Mesothelial cell of epicardium (in vitro differentiated cells): ENCODE measurements at regions not wholly inside any gene's neighbourhood (a gene's known extent, or its start where the extent isn't known, plus 50 kb on each side); places are given as distances from the start of the nearest gene placed in this dataset.
A peak's percentile ranks its signal among the peaks of the same experiment; 100 is the strongest.

ENCODE experiments used
- DNase-seq, 2 experiments: peaks; one replicate each; pipeline ENCODE4 v3.0.0; 2021; ENCODE audit warnings: low spot score in 2 of 2; ENCODE audit not compliant: unreplicated experiment in 2 of 2
- H3K27ac Mint-ChIP-seq: 2 replicates; pipeline ENCODE4 v1.8.0; 2021; ENCODE audit warnings: mixed read lengths
- H3K27me3 Mint-ChIP-seq: 2 replicates; pipeline ENCODE4 v1.8.0; 2021; ENCODE audit warnings: low read depth, mixed read lengths
- H3K36me3 Mint-ChIP-seq: 2 replicates; pipeline ENCODE4 v1.8.0; 2021; ENCODE audit warnings: mixed read lengths
- H3K4me1 Mint-ChIP-seq: 2 replicates; pipeline ENCODE4 v1.8.0; 2021; ENCODE audit warnings: mixed read lengths
- H3K4me3 Mint-ChIP-seq: 2 replicates; pipeline ENCODE4 v1.8.0; 2021; ENCODE audit warnings: mild to moderate bottlenecking, moderate library complexity, mixed read lengths
- H3K9me3 Mint-ChIP-seq: 2 replicates; pipeline ENCODE4 v1.8.0; 2021; ENCODE audit warnings: mixed read lengths
- TF ChIP-seq, protein P1 (sequence below): fragments of 200-600 bp; sonication (generic); IDR thresholded peaks from one replicate; pipeline ENCODE4 v1.5.0; 2021; ENCODE audit warnings: antibody characterized with exemption; ENCODE audit not compliant: unreplicated experiment

DNA sequence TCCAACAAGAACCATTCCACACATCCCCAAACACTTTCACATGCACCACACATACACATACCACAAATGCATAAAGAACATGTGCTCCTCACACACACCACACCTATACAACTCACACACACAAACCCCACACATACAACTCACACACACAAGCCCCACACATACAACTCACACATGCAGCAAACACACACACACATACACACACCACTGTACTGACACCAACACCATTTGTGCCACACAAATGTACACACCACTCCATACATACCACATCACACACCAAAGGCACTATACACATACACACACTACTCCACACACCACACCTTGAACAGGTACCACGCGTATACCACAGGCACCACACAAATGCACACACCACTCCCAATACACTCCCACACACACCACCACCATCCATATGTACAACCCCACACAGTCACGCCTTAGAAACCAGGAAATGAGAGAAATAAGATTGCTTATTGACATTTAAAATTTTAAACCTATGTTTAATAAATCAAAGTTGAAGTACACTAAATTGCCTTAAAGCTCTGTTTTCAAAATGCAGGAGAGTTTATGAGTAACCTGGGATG is 107.4 kb downstream of the ARL4A start:
- no peak for DNase-seq
- Mint-ChIP-seq H3K9me3 (no peaks in the 10 kb centered on the region), H3K27me3 (no peaks in the 10 kb centered on the region), H3K27ac (no peak overlapping the region), H3K4me1 (peaks cover 4% of the 10 kb centered on the region), H3K4me3 (no peak overlapping the region), H3K36me3 (no peaks in the 10 kb centered on the region)
- TF ChIP-seq, protein P1, sequence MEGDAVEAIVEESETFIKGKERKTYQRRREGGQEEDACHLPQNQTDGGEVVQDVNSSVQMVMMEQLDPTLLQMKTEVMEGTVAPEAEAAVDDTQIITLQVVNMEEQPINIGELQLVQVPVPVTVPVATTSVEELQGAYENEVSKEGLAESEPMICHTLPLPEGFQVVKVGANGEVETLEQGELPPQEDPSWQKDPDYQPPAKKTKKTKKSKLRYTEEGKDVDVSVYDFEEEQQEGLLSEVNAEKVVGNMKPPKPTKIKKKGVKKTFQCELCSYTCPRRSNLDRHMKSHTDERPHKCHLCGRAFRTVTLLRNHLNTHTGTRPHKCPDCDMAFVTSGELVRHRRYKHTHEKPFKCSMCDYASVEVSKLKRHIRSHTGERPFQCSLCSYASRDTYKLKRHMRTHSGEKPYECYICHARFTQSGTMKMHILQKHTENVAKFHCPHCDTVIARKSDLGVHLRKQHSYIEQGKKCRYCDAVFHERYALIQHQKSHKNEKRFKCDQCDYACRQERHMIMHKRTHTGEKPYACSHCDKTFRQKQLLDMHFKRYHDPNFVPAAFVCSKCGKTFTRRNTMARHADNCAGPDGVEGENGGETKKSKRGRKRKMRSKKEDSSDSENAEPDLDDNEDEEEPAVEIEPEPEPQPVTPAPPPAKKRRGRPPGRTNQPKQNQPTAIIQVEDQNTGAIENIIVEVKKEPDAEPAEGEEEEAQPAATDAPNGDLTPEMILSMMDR = no peak

DNA sequence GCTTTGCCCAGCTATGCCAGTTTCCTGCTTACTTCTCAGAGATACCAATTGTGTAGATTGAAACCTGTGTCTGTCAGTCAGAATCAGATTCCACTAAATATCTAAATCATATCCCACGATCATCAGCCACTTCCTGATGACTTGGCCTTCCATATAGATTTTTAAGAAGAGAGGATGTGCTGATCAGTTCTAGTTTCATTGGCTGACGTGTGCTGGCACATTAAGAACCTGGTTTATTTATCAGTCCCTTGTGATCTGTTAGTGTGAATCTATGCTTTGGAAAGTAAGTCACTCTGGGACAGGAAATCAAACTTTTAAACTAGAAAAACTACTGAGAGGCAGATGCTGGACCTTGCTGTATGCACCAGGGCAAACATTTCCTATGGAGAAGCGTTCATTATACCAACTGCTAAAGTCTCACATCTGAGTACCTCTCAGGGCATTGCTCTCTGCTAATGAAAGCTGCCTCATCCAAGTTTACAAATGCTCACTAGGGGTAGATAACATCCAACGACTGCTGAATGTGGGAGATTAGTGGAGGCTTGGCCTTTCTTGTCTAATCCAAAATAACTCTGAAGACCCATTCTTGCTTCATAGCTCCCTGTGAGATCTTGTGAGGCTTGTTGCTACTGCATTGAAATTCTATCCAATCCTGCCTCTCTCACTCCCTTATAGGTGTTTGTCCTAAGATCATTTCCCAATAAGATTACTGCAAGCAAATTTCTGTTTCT is 109.1 kb downstream of the ARL4A start:
- Mint-ChIP-seq H3K27ac (no peak overlapping the region), H3K4me1 (peaks cover 18% of the 10 kb centered on the region), H3K9me3 (no peaks in the 10 kb centered on the region), H3K4me3 (no peak overlapping the region), H3K36me3 (no peaks in the 10 kb centered on the region), H3K27me3 (no peaks in the 10 kb centered on the region)
- DNase-seq = no peak
- TF ChIP-seq, protein P1 = no peak

GRCh38 chr7:12800486-12800885 is 113.1 kb downstream of the ARL4A start:
- Mint-ChIP-seq H3K9me3 (no peaks in the 10 kb centered on the region), H3K4me1 (peaks cover 40% of the 10 kb centered on the region), H3K36me3 (no peaks in the 10 kb centered on the region), H3K4me3 (no peak overlapping the region), H3K27ac (peak overlapping the region; percentile 58), H3K27me3 (no peaks in the 10 kb centered on the region)
- no peak for DNase-seq
- TF ChIP-seq, protein P1 = no peak

DNA sequence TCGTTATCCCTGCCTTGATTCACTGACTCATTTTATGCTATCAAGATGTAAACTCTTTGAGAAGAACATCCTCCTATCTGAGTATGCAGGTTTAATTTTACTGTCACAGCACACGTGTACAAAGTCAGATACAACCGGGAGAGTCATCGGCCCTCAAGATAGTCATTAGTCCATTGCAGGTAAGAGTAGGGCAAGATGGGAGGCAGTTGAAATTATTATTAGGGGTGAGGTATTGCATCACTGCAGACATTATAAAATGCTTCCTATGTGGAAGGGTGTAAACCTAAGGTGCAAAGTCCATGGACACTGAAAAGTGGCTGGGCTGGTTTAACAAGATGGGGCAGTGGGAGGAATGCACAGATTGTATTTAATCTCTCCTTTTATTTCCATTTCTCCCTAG is 113.7 kb downstream of the ARL4A start:
- Mint-ChIP-seq H3K27ac (peak overlapping the region; percentile 82), H3K4me1 (peaks cover 40% of the 10 kb centered on the region), H3K27me3 (no peaks in the 10 kb centered on the region), H3K4me3 (no peak overlapping the region), H3K36me3 (no peaks in the 10 kb centered on the region), H3K9me3 (no peaks in the 10 kb centered on the region)
- TF ChIP-seq, protein P1 = no peak
- DNase-seq = no peak

DNA sequence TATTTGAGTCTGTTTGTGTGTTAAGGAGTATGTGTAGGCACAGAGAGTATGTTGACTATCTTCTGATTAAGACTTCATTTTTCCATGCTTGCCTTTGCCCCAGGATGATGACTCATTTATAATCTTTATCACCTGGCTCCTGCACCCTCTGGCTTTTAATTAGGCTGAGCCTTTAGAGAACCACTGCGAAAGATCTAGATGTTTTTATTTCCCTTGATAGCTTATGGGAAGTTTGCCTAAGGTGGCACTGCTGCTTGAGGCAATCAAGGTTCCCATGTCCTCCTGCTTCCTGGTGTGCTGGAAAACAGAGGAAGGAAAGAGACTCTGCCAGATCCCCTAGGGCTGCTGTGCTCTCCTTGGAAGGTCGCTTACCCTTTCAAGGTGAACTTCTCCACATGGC is 114.6 kb downstream of the ARL4A start:
- Mint-ChIP-seq H3K36me3 (no peaks in the 10 kb centered on the region), H3K27ac (peak overlapping the region; percentile 11), H3K9me3 (no peaks in the 10 kb centered on the region), H3K4me3 (no peak overlapping the region), H3K27me3 (no peaks in the 10 kb centered on the region), H3K4me1 (peaks cover 40% of the 10 kb centered on the region)
- TF ChIP-seq, protein P1 = no peak
- DNase-seq = no peak
